Thyroid gland (tissue), 4 donors: ENCODE measurements at regions not wholly inside any gene's neighbourhood (a gene's known extent, or its start where the extent isn't known, plus 50 kb on each side); places are given as distances from the start of the nearest gene placed in this dataset.
"Not testable (repeated sequence)": the region's sequence is repeated elsewhere in the genome, so short reads cannot be mapped to it uniquely, and the experiment has no call there.

Source experiments
- DNase-seq, 2 donors: peaks; one replicate each; pipeline ENCODE4 v3.0.0-alpha.2; 2019
- H3K27ac ChIP-seq, 3 donors: fragments of 200-600 bp; sonication (generic); 1 replicate in 2 of 3; 2 replicates in 1 of 3; pipeline ENCODE4 v1.5.1; 2016 to 2019; ENCODE audit warnings: mild to moderate bottlenecking in 1 of 3, moderate library complexity in 1 of 3
- H3K27me3 ChIP-seq: fragments of 200-600 bp; sonication (generic); one replicate; pipeline ENCODE4 v1.5.1; 2019
- H3K36me3 ChIP-seq, 2 donors: fragments of 200-600 bp; sonication (generic); one replicate each; pipeline ENCODE4 v1.5.1; 2016 to 2019
- H3K4me1 ChIP-seq, 2 donors: fragments of 200-600 bp; sonication (generic); one replicate each; pipeline ENCODE4 v1.5.1; 2017 to 2019
- H3K4me3 ChIP-seq, 3 donors: fragments of 200-600 bp; sonication (generic); replicated peaks in 1 of 3; 1 replicate in 2 of 3; 2 replicates in 1 of 3; pipeline ENCODE4 v1.5.1; 2016; ENCODE audit warnings: mild to moderate bottlenecking in 1 of 3
- H3K9me3 ChIP-seq: fragments of 200-600 bp; sonication (generic); one replicate; pipeline ENCODE4 v1.5.1; 2017
- POLR2A ChIP-seq, 2 donors: fragments of 450-650 bp; IDR thresholded peaks; one replicate each; pipeline ENCODE4 v1.6.1; 2017; ENCODE audit warnings: antibody characterized with exemption in 2 of 2, mild to moderate bottlenecking in 2 of 2, moderate library complexity in 1 of 2
- WGBS, 2 donors: methylation state at CpG; one replicate each; pipeline ENCODE4 v1.1.5; 2017; 5-methylcytosine and 5-hydroxymethylcytosine counted together
- intact Hi-C: fragments of 100-400 bp; cut with DNase I; formaldehyde crosslinking; loops from one replicate; pipeline ENCODE4 v1.15.1; 2023
- TF ChIP-seq, protein P1 (sequence below), 6 experiments: fragments of 200-600 bp in 3 of 6; fragments of 450-650 bp in 3 of 6; sonication (generic) in 3 of 6; IDR thresholded peaks; one replicate each; pipeline ENCODE4 v1.5.1; 2016 to 2019; ENCODE audit warnings: antibody characterized with exemption in 6 of 6, mild to moderate bottlenecking in 2 of 6, inconsistent platforms in 1 of 6, moderate library complexity in 1 of 6

DNA sequence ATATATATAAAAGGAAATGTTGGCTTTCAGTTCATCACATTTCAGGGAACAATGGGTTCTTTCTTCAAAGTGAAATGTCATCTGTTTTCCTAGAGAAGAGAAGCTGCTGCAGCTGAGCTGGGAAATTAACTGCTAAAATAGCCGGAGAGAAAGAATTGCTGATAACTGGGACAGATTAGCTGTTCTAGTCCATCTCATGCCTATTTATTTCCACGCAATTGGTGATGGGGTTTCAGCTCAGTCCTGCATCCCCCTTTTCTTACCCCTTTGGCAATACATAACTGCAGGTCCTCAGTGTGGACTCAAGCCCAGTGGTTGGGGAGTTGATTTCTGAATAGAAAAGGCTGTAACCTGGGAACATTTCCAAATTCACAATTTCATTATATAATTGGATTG lies 436.9 kb upstream of the TMEM132C start:
- WGBS, 2 donors, result 58 to 71% methylated on average over 2 of the region's 2 CpGs
- no peak overlapping the region for H3K27ac ChIP-seq
- no peak for DNase-seq
- H3K4me1 ChIP-seq, result no peaks in the 10 kb centered on the region
- no peak overlapping the region for H3K4me3 ChIP-seq
- no peaks in the 10 kb centered on the region for H3K27me3 ChIP-seq
- intact Hi-C loops, result no loop called here
- no peak for TF ChIP-seq POLR2A (IDR thresholded peaks at IDR 0.05)
- TF ChIP-seq, protein P1, sequence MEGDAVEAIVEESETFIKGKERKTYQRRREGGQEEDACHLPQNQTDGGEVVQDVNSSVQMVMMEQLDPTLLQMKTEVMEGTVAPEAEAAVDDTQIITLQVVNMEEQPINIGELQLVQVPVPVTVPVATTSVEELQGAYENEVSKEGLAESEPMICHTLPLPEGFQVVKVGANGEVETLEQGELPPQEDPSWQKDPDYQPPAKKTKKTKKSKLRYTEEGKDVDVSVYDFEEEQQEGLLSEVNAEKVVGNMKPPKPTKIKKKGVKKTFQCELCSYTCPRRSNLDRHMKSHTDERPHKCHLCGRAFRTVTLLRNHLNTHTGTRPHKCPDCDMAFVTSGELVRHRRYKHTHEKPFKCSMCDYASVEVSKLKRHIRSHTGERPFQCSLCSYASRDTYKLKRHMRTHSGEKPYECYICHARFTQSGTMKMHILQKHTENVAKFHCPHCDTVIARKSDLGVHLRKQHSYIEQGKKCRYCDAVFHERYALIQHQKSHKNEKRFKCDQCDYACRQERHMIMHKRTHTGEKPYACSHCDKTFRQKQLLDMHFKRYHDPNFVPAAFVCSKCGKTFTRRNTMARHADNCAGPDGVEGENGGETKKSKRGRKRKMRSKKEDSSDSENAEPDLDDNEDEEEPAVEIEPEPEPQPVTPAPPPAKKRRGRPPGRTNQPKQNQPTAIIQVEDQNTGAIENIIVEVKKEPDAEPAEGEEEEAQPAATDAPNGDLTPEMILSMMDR (IDR thresholded peaks at IDR 0.05), result no peak
- no peaks in the 10 kb centered on the region for H3K36me3 ChIP-seq
- H3K9me3 ChIP-seq, result no peaks in the 10 kb centered on the region

DNA sequence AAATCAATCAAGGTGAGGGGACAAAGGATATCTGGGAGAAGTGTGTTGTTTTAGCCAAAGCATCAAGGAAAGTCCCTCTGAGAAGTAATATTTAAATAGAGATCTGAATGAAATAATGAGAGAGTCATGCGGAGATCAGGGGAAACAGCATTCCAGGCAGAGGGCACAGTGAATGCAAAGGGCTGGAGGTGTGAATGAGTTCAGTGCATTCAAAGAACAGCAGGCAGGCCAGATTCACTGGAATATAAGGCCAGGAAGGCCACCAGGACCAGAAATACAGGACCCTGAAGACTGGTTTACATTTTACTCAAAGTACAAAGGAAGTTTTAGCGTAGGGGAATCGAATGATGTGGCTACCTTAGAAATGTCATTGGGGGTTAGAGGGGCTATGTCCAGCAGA lies 436.2 kb upstream of the TMEM132C start:
- DNase-seq, result no peak
- Histone ChIP-seq H3K36me3 (no peaks in the 10 kb centered on the region), H3K4me1 (no peaks in the 10 kb centered on the region), H3K27me3 (no peaks in the 10 kb centered on the region), H3K27ac (no peak overlapping the region), H3K4me3 (no peak overlapping the region), H3K9me3 (no peaks in the 10 kb centered on the region)
- intact Hi-C loops, result no loop called here
- TF ChIP-seq POLR2A (IDR thresholded peaks at IDR 0.05), result no peak
- TF ChIP-seq, protein P1 (IDR thresholded peaks at IDR 0.05), result no peak
- 92 to 95% methylated on average over 3 of the region's 3 CpGs for WGBS, 2 donors

DNA sequence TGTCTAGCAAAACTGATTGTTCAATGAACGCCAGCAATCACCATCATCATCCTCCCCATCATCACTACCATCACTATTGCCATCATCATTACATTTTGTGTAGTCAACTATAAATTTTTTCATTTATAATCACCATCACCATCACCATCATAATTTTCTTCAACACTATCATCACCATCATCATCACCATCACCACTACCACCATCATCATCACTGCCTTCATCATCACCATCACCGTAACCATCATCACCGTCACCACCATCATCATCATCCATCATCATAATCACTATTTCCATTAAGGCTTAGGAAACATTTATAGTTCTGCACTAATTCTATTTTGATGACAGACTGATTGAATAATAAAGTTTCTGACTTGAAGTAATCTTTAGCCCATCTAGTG lies 434.8 kb upstream of the TMEM132C start:
- 95 to 97% methylated on average over 3 of the region's 3 CpGs for WGBS, 2 donors
- no peaks in the 10 kb centered on the region for H3K36me3 ChIP-seq
- TF ChIP-seq, protein P1 (IDR thresholded peaks at IDR 0.05), result no peak
- TF ChIP-seq POLR2A (IDR thresholded peaks at IDR 0.05), result no peak
- no peak overlapping the region for H3K4me3 ChIP-seq
- no peaks in the 10 kb centered on the region for H3K27me3 ChIP-seq
- intact Hi-C loops, result no loop called here
- H3K9me3 ChIP-seq, result no peaks in the 10 kb centered on the region
- no peak overlapping the region for H3K27ac ChIP-seq
- no peak for DNase-seq
- H3K4me1 ChIP-seq, result no peaks in the 10 kb centered on the region

DNA sequence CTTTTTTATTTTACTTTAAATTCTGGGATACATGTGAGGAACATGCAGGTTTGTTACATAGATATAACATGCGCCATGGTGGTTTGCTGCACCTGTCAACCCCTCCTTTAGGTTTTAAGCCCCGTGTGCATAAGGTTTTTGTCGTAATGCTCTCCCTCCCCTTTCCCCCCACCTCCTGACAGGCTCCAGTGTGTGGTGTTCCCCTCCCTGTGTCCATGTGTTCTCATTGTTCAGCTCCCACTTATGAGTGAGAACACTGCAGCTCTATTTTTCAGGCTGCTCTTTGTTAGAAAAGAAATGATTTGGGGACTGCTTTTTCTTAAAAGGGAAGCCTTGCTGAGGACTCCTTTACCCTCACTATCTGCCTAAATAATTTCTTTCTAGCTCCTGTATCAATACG lies 430.2 kb upstream of the TMEM132C start:
- H3K27ac ChIP-seq, DNase-seq, H3K4me3 ChIP-seq, intact Hi-C loops, H3K36me3 ChIP-seq, H3K4me1 ChIP-seq, H3K9me3 ChIP-seq, H3K27me3 ChIP-seq: not testable (repeated sequence)
- 78 to 84% methylated on average over 4 of the region's 4 CpGs for WGBS, 2 donors

DNA sequence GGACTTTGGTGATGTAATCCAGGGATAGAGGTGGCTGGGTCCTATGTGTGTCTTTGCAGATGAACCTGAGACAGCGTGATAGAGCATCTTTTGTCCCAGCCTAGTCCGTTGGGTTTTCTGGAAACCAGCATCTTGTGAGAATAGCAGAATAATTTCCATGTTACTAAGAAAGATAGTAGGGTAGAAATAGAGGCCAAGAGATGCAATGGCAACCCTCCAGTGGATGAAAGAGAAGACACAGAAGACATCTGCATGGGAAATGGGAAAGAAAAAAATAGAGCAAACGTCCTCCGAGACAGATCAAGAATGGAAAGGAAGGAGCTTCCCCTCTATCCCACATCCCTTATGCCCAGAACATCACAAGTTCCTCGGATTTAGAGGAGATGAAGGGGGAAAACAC lies 409.3 kb upstream of the TMEM132C start:
- Histone ChIP-seq H3K27ac (no peak overlapping the region), H3K4me3 (no peak overlapping the region), H3K27me3 (no peaks in the 10 kb centered on the region), H3K4me1 (peaks cover 0 to 20% of the 10 kb centered on the region in 2 donors), H3K9me3 (no peaks in the 10 kb centered on the region), H3K36me3 (no peaks in the 10 kb centered on the region)
- TF ChIP-seq, protein P1 (IDR thresholded peaks at IDR 0.05), result no peak
- TF ChIP-seq POLR2A (IDR thresholded peaks at IDR 0.05), result no peak
- no peak for DNase-seq
- intact Hi-C loops, result no loop called here
- WGBS, 2 donors, result 87 to 90% methylated on average over 5 of the region's 5 CpGs

DNA sequence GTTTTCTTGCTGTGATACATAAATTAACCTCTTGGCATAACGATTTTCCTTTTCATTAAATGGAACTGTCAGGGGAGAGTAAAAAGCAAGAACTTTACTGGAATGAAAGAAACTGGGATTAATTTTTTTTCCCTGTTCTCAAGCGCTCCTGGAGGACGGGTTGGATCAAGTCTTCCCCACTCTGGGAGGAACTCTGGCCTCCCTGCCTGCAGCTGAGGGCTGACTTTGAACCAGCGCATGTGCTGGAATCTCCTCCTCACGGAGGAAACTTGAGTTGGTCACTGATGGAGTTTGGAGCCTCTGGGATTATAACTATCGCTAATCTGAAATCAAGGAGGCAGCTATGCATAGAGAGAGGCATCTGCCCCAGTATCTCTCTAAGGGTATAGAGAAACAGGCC lies 406.4 kb upstream of the TMEM132C start:
- Histone ChIP-seq H3K4me1 (peaks cover 0 to 12% of the 10 kb centered on the region in 2 donors), H3K4me3 (no peak overlapping the region), H3K27ac (no peak overlapping the region), H3K27me3 (no peaks in the 10 kb centered on the region), H3K9me3 (no peaks in the 10 kb centered on the region), H3K36me3 (no peaks in the 10 kb centered on the region)
- 81 to 87% methylated on average over 6 of the region's 6 CpGs for WGBS, 2 donors
- TF ChIP-seq POLR2A (IDR thresholded peaks at IDR 0.05), result no peak
- TF ChIP-seq, protein P1 (IDR thresholded peaks at IDR 0.05), result no peak
- intact Hi-C loops, result no loop called here
- DNase-seq, result no peak
